ENCODE measurements at regions not wholly inside any gene's neighbourhood (a gene's known extent, or its start where the extent isn't known, plus 50 kb on each side); places are given as distances from the start of the nearest gene placed in this dataset.
A peak's percentile ranks its signal among the peaks of the same experiment; 100 is the strongest.
"Not testable (repeated sequence)": the region's sequence is repeated elsewhere in the genome, so short reads cannot be mapped to it uniquely, and the experiment has no call there.

GRCh38 chr3:159039286-159039685, 237.4 kb downstream of the MFSD1 start:
- no peak for DNase-seq

DNA sequence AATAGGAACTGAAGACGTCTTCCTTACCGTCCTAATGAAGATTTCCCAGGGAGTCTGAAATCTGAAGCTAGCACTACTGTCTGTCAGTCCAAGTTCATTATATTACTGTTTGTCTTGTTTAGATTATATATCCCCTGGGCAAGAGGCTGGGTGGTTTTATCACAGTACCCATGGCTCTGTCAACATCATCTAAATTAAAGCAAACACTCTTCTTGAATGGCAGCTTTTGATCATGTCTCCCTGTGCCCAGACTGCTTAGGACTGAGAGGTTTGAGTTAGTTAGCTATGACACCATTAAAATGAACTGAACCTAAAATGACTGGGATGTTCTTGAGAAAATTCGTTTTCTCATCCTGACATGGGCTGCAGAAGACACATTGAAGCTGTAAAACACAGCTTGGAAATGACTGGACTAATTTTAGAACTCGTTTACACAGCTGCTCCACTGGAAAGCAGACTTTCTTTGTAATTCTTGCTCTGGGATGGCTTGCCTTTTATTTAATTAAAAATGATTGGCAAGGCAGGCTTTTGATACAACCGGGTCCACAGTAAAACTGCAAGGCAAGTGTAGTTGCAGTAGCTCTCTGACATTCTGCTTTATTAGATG, 243.5 kb downstream of the MFSD1 start:
- no peak for DNase-seq

DNA sequence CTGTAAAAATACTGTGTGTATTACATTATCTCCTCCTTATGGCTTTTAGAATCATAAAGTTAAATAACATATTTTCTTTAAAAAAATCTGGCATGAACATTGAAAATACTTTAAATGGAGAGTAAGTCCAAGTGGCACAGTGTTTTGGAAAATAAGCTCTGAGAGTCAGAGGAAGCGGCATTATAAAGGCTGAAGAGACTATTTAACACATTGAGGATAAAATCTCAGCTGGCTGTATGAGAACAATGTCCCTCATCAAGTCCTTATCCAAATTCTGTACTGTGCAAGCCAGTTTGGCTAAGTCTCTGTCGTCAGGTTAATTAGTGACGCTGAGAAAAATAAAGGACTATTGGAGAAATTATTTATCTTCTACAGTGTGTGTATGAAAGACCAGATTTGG, 245.5 kb downstream of the MFSD1 start:
- DNase-seq, result no peak

- not testable (repeated sequence) for DNase-seq
Measured at GRCh38 chr3:159052494-159052893, 250.6 kb downstream of the MFSD1 start.

GRCh38 chr3:159057621-159058020, 255.8 kb downstream of the MFSD1 start:
- no peak for DNase-seq

DNA sequence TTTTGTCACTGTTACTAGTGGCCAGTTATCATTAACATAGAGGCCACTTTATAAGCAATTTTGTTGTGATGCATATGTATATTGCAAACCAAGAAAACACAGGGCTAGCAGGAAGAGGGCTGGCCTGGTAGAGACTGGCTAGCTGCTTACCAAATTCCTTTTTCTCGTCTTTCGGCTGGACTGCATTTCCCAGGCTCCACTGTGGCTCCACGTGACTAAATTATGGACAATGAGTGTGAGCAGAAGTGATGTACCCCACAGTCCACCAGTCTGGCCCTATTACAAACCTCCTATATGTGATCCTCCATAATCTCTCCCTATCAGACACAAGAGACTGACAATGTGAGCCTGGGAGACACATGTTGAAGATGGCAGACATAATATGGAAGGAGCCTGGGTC, 257.0 kb downstream of the MFSD1 start:
- no peak for DNase-seq

GRCh38 chr3:159059395-159059794, 257.5 kb downstream of the MFSD1 start:
- DNase-seq, result no peak

DNA sequence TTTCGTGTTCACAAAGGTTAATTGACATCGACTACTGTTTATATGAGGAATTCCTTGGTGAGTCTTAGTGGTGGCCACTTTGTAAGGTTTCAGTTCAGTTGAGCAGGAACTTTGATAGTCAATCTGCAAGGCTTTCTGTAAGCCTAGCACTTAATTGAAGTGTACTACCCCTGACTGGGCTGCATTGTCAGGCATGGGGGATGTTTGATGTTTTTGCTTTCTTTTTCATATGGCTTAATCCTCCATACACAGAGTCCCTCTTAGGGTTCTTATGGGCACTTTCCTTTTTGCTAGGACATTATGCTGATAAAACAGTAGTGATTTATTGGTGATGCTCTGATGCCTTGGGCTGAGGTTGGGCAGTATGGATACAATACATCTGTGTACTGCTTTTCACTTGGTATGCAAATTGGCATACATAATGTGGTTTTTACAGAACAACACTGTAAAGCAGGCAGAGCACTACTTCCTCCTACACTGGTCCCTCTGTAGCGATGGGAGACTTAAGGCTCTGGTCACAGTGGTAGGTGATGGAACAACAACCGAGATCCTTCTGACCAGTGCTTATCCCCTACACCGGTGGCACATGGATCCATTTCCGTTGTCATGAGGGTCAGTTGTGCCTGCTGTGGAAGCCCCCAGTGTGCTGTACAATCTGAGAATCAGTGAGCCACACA, 261.0 kb downstream of the MFSD1 start:
- DNase-seq, result no peak

DNA sequence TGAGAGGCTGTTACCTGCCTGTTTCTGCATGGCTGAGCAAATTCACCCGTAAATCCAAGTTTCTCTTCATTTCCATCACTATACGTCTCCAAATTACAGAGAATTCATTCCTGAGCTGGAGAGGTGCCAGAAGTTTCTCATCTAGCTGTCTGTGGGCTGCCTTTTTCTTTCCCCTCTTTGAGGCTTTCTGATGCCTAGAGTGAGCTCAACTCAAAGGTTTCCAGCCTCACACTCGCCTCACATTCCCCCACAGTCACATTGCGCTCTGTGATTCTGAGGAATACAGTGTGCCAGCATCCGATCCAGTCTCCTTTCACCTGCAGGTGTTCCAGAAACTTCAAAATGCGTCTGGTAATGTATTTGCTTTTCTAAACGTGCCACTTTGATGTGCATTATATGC, 267.2 kb downstream of the MFSD1 start, which contains the start of gene IQCJ:
Gene IQCJ (plus strand): TSS at position 229 of the 400 bp plus-strand sequence.
- DNase-seq, result peak in 12 of 56 donors; percentile 1 to 34 (median 6)

GRCh38 chr3:159069866-159070425, 268.1 kb downstream of the MFSD1 start:
- DNase-seq, result no peak

DNA sequence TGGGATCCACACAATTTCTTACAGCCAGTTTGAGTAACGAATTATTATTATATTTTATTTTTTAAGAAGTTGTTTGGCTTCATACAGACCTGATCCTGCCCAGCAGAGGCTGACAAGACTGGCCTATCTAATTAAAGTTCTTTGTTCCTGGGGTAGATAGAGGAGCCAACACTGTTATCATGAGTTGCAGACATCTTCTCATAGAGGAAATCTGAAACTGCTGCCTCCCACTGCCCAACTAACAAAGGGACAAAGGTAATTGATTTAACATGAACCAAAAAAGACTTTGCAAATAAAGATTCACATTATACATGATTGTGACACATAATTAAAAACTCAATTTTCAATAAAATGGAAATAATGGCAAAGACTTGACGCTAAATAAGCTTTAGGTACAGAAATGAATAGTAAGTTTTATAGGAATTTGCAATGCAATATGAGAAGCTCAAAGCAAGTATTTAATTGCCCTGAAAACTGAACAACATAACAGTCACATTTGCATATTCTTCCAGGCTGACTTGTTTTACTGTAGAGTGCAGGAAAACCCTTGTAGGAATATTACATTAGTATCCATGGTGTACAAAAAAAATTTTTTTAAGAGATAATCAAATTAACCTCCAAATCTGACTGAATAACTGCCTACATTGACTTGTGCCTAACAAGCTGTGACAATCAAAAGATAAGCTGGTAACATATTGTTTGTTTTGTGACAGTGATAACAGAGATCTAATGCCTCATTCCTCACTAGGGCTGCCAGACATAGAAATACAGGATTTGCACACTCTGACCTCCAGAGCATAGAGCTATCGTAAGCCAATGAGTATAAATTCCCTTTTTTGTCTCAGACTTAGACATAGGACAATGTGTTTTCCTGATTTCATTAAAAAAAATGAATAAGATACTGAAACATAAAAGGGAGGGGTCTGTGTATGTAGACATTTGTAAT, 273.2 kb downstream of the MFSD1 start:
- no peak for DNase-seq

DNA sequence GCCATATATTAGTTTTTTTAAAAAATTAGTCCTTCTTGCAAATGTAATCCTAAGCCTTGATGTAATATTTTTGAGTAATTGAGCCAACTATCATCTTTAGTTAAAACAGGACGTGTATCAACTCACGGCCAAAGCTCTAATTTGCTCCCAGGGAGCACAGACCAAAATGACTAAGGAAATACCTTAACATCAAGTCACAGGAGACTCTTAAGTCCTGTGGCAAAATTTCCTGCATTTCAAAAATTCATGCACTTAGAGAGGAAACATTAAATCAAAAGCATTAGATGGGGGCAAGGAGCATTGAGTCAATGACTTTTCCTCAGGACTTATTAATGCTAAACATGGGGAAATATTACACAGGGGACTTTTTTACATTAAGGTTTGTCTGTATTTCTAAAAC, 276.0 kb downstream of the MFSD1 start:
- no peak for DNase-seq

GRCh38 chr3:159080256-159080655, 278.4 kb downstream of the MFSD1 start:
- no peak for DNase-seq

- DNase-seq, result no peak
Measured at GRCh38 chr3:159080821-159081220, 279.0 kb downstream of the MFSD1 start.

- DNase-seq, result no peak
Measured at GRCh38 chr3:159082519-159082918, 280.7 kb downstream of the MFSD1 start.

- no peak for DNase-seq
Measured at GRCh38 chr3:159091936-159092335, 290.1 kb downstream of the MFSD1 start.

GRCh38 chr3:159102001-159102400, 300.1 kb downstream of the MFSD1 start:
- no peak for DNase-seq

DNA sequence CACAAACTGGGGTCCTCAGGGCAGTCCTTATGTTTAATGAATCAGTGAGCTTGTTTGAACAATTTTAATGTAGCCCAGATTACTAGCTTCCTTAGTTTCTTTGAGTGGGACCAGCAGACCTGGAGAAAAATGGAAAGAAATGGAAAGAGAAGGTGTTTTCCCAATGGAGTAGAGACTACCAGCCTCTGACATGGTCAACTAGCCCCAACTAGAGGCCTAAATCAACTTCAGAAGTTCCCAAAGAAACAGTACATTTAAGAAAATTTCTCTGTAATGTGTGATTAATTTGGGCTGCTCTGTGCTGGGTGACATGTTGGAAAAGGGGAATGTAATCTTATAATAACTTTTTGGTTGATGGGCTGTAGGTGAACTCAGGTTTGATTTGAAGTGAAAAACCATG, 310.9 kb downstream of the MFSD1 start:
- DNase-seq, result no peak

GRCh38 chr3:159113221-159113875, 311.5 kb downstream of the MFSD1 start:
- DNase-seq, result no peak

DNA sequence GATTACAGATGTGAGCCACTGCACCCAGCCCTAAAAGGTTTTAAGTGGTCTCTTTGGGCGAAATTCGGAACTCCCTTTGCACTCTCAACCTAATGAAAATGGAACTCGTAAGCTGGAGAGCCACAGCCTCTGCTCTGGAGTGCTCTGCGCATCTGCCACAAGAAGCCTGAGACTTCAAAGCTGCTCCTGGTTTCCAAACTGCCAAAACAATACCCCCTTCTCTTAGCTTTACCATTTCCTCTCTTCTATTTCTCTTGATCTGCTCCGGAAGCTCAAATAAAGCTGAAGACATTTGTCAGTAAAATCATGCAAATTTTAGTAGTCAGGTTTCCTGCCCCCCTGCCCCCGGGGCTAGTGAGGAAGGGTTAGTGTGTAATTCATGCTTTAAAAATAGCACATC, 312.7 kb downstream of the MFSD1 start:
- no peak for DNase-seq

DNA sequence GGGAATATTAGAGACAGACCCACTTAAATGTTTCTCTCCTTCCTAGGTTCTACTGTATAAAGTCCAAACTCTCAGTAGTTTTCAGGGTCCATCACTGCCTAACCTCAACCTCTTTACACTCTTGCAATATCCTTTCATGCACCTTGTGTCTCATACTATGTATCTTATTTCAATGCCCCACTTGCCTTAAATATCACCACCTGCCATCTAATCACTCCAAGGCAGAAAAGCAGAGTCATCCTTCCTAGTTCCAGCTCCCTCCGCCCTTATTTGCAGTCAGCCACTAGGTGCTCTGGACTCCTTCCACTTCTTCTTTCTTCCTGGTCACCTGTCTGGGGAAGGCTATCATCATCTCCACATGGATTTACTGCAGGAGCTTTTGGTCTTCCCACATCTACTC, 322.0 kb downstream of the MFSD1 start:
- no peak for DNase-seq
